ENCODE measurements at regions not wholly inside any gene's neighbourhood (a gene's known extent, or its start where the extent isn't known, plus 50 kb on each side); places are given as distances from the start of the nearest gene placed in this dataset.

- no peak overlapping the region for H3K4me2 ChIP-seq (ENCODE audit: low read length)
- H3K27me3 ChIP-seq (ENCODE audit: insufficient read depth, low read depth, low read length), result no peaks in the 10 kb centered on the region
- no peak overlapping the region for H3K9ac ChIP-seq (ENCODE audit: low read length)
- no peaks in the 10 kb centered on the region for H3K9me2 ChIP-seq (ENCODE audit: insufficient read depth, low read length)
- TF ChIP-seq RAD21 (conservative IDR thresholded peaks at IDR 0.05), result no peak
- no peak for TF ChIP-seq POLR2AphosphoS5 (IDR thresholded peaks at IDR 0.05)
- TF ChIP-seq SMC3 (conservative IDR thresholded peaks at IDR 0.05; ENCODE audit: poor library complexity), result no peak
- no peak for TF ChIP-seq CTCF (IDR thresholded peaks at IDR 0.05; ENCODE audit: poor library complexity, severe bottlenecking)
- no peak for TF ChIP-seq REST (IDR thresholded peaks at IDR 0.05; ENCODE audit: borderline replicate concordance)
- TF ChIP-seq MXI1 (conservative IDR thresholded peaks at IDR 0.05; ENCODE audit: poor library complexity, severe bottlenecking), result no peak
- TF ChIP-seq EP300 (conservative IDR thresholded peaks at IDR 0.05; ENCODE audit: poor library complexity, severe bottlenecking), result no peak
- TF ChIP-seq EZH2 (IDR thresholded peaks at IDR 0.05; ENCODE audit: borderline replicate concordance, insufficient read depth, low read length, poor library complexity, severe bottlenecking), result no peak
- TF ChIP-seq TAF1 (IDR thresholded peaks at IDR 0.05; ENCODE audit: low read depth), result no peak
- H4K20me1 ChIP-seq (ENCODE audit: insufficient read depth), result no peaks in the 10 kb centered on the region
- H3K27ac ChIP-seq (ENCODE audit: low read length), result no peak overlapping the region
- no peaks in the 10 kb centered on the region for H3K36me3 ChIP-seq (ENCODE audit: insufficient read depth, low read length)
- no peak overlapping the region for H3K4me3 ChIP-seq (ENCODE audit: low read length)
- no peak overlapping the region for H2AFZ ChIP-seq (ENCODE audit: low read depth, low read length)
- no peaks in the 10 kb centered on the region for H3K79me2 ChIP-seq (replicated peaks; ENCODE audit: insufficient read depth, low read length)
- no peaks in the 10 kb centered on the region for H3K9me3 ChIP-seq (ENCODE audit: low read length)
- H3F3A ChIP-seq (ENCODE audit: insufficient read depth, low read length, poor library complexity, severe bottlenecking), result no peaks in the 10 kb centered on the region
These were observed 97.0 kb upstream of the PDHA2 start for GRCh38 chr4:95742872-95743271.

- no peak overlapping the region for H3K9ac ChIP-seq (ENCODE audit: low read length)
- TF ChIP-seq CTCF (IDR thresholded peaks at IDR 0.05; ENCODE audit: poor library complexity, severe bottlenecking), result no peak
- no peak for TF ChIP-seq RAD21 (conservative IDR thresholded peaks at IDR 0.05)
- no peak for TF ChIP-seq MXI1 (conservative IDR thresholded peaks at IDR 0.05; ENCODE audit: poor library complexity, severe bottlenecking)
- no peak for TF ChIP-seq EZH2 (IDR thresholded peaks at IDR 0.05; ENCODE audit: borderline replicate concordance, insufficient read depth, low read length, poor library complexity, severe bottlenecking)
- TF ChIP-seq POLR2AphosphoS5 (IDR thresholded peaks at IDR 0.05), result no peak
- no peak for TF ChIP-seq SMC3 (conservative IDR thresholded peaks at IDR 0.05; ENCODE audit: poor library complexity)
- no peak for TF ChIP-seq TAF1 (IDR thresholded peaks at IDR 0.05; ENCODE audit: low read depth)
- TF ChIP-seq REST (IDR thresholded peaks at IDR 0.05; ENCODE audit: borderline replicate concordance), result no peak
- TF ChIP-seq EP300 (conservative IDR thresholded peaks at IDR 0.05; ENCODE audit: poor library complexity, severe bottlenecking), result no peak
- no peaks in the 10 kb centered on the region for H3K27me3 ChIP-seq (ENCODE audit: insufficient read depth, low read depth, low read length)
- H2AFZ ChIP-seq (ENCODE audit: low read depth, low read length), result no peak overlapping the region
- H3K4me2 ChIP-seq (ENCODE audit: low read length), result no peak overlapping the region
- H3K4me3 ChIP-seq (ENCODE audit: low read length), result no peak overlapping the region
- no peaks in the 10 kb centered on the region for H3F3A ChIP-seq (ENCODE audit: insufficient read depth, low read length, poor library complexity, severe bottlenecking)
- H4K20me1 ChIP-seq (ENCODE audit: insufficient read depth), result no peaks in the 10 kb centered on the region
- H3K9me2 ChIP-seq (ENCODE audit: insufficient read depth, low read length), result no peaks in the 10 kb centered on the region
- no peaks in the 10 kb centered on the region for H3K79me2 ChIP-seq (replicated peaks; ENCODE audit: insufficient read depth, low read length)
- no peaks in the 10 kb centered on the region for H3K9me3 ChIP-seq (ENCODE audit: low read length)
- H3K27ac ChIP-seq (ENCODE audit: low read length), result no peak overlapping the region
- no peaks in the 10 kb centered on the region for H3K36me3 ChIP-seq (ENCODE audit: insufficient read depth, low read length)
These were observed 97.7 kb upstream of the PDHA2 start for GRCh38 chr4:95742179-95742578.

Measured in neural cell (in vitro differentiated cells).